Fibroblast of pulmonary artery (primary cell): ENCODE measurements at regions not wholly inside any gene's neighbourhood (a gene's known extent, or its start where the extent isn't known, plus 50 kb on each side); places are given as distances from the start of the nearest gene placed in this dataset.

Source experiments
- DNase-seq: peaks from one replicate; pipeline ENCODE4 v3.0.0-alpha.2; 2010; ENCODE audit warnings: low read depth
- H3K4me3 ChIP-seq: replicated peaks from 2 replicates; pipeline ENCODE4 v1.5.1; 2011; ENCODE audit warnings: low read depth, mild to moderate bottlenecking, control low read depth, low read length, moderate library complexity
- CTCF ChIP-seq: IDR thresholded peaks from 2 replicates; pipeline ENCODE4 v1.5.1; 2011; ENCODE audit warnings: mild to moderate bottlenecking, control low read depth, low read length, inconsistent platforms; ENCODE audit errors: missing control alignments

GRCh38 chr14:101409006-101409543 is 152.2 kb upstream of the DIO3 start:
- TF ChIP-seq CTCF, result no peak
- no peak overlapping the region for H3K4me3 ChIP-seq
- no peak for DNase-seq

GRCh38 chr14:101410126-101410525 is 151.2 kb upstream of the DIO3 start:
- DNase-seq, result no peak

GRCh38 chr14:101411151-101411550 is 150.1 kb upstream of the DIO3 start:
- no peak for DNase-seq
- no peak for TF ChIP-seq CTCF
- H3K4me3 ChIP-seq, result no peak overlapping the region

More at GRCh38 chr14:101410126-101410525, 151.2 kb upstream of the DIO3 start:
- TF ChIP-seq CTCF, result no peak
- no peak overlapping the region for H3K4me3 ChIP-seq

GRCh38 chr14:101411779-101412178 is 149.5 kb upstream of the DIO3 start:
- DNase-seq, result no peak
- no peak overlapping the region for H3K4me3 ChIP-seq
- no peak for TF ChIP-seq CTCF

- DNase-seq, result no peak
- no peak overlapping the region for H3K4me3 ChIP-seq
- TF ChIP-seq CTCF, result no peak
Observed at GRCh38 chr14:101412739-101413138, 148.6 kb upstream of the DIO3 start.

GRCh38 chr14:101417434-101417833 is 143.9 kb upstream of the DIO3 start:
- DNase-seq, result no peak
- no peak overlapping the region for H3K4me3 ChIP-seq

More at GRCh38 chr14:101417434-101417833, 143.9 kb upstream of the DIO3 start:
- TF ChIP-seq CTCF, result no peak
